Peyer's patch (tissue), 4 donors: ENCODE measurements at regions not wholly inside any gene's neighbourhood (a gene's known extent, or its start where the extent isn't known, plus 50 kb on each side); places are given as distances from the start of the nearest gene placed in this dataset.

Experiments
- POLR2A ChIP-seq, 2 donors: fragments of 450-650 bp; IDR thresholded peaks; one replicate each; pipeline ENCODE4 v1.5.1; 2017; ENCODE audit warnings: antibody characterized with exemption in 2 of 2, mild to moderate bottlenecking in 2 of 2, moderate library complexity in 2 of 2
- TF ChIP-seq, protein P1 (sequence below), 6 experiments: fragments of 450-650 bp in 4 of 6; fragments of 200-600 bp in 2 of 6; sonication (generic) in 1 of 6; IDR thresholded peaks; one replicate each; pipeline ENCODE4 v1.5.1; 2017 to 2019; ENCODE audit warnings: antibody characterized with exemption in 6 of 6, mild to moderate bottlenecking in 3 of 6, moderate library complexity in 1 of 6

GRCh38 chr5:39717176-39717897, 292.6 kb upstream of the DAB2 start:
- no peak for TF ChIP-seq POLR2A (IDR thresholded peaks at IDR 0.05)
- TF ChIP-seq, protein P1, sequence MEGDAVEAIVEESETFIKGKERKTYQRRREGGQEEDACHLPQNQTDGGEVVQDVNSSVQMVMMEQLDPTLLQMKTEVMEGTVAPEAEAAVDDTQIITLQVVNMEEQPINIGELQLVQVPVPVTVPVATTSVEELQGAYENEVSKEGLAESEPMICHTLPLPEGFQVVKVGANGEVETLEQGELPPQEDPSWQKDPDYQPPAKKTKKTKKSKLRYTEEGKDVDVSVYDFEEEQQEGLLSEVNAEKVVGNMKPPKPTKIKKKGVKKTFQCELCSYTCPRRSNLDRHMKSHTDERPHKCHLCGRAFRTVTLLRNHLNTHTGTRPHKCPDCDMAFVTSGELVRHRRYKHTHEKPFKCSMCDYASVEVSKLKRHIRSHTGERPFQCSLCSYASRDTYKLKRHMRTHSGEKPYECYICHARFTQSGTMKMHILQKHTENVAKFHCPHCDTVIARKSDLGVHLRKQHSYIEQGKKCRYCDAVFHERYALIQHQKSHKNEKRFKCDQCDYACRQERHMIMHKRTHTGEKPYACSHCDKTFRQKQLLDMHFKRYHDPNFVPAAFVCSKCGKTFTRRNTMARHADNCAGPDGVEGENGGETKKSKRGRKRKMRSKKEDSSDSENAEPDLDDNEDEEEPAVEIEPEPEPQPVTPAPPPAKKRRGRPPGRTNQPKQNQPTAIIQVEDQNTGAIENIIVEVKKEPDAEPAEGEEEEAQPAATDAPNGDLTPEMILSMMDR (IDR thresholded peaks at IDR 0.05) = no peak
